Astrocyte of the hippocampus (primary cell): ENCODE measurements at regions not wholly inside any gene's neighbourhood (a gene's known extent, or its start where the extent isn't known, plus 50 kb on each side); places are given as distances from the start of the nearest gene placed in this dataset.

Experiments
- DNase-seq: peaks from one replicate; pipeline ENCODE4 v3.0.0; 2011; ENCODE audit warnings: low read depth, low spot score

GRCh38 chr5:91283899-91284298 is 99.2 kb downstream of the ARRDC3 start:
- DNase-seq, result peak; percentile 75

- DNase-seq, result no peak
Observed at GRCh38 chr5:91283326-91283725, 99.8 kb downstream of the ARRDC3 start.

- DNase-seq, result no peak
Observed at GRCh38 chr5:91282210-91282609, 100.9 kb downstream of the ARRDC3 start.

GRCh38 chr5:91281401-91281800 is 101.7 kb downstream of the ARRDC3 start:
- peak; percentile 87 for DNase-seq

- DNase-seq, result peak; percentile 99
Observed at GRCh38 chr5:91280362-91281269, 102.5 kb downstream of the ARRDC3 start.

- no peak for DNase-seq
Observed at GRCh38 chr5:91277840-91278239, 105.3 kb downstream of the ARRDC3 start.

- DNase-seq, result no peak
Observed at GRCh38 chr5:91277093-91277626, 106.0 kb downstream of the ARRDC3 start.

- peak; percentile 45 for DNase-seq
Observed at GRCh38 chr5:91272858-91273257, 110.3 kb downstream of the ARRDC3 start.

GRCh38 chr5:91271999-91272398 is 111.1 kb downstream of the ARRDC3 start:
- no peak for DNase-seq

- no peak for DNase-seq
Observed at GRCh38 chr5:91269198-91269597, 113.9 kb downstream of the ARRDC3 start.

GRCh38 chr5:91266184-91266705 is 116.9 kb downstream of the ARRDC3 start:
- DNase-seq, result peak; percentile 65

- DNase-seq, result no peak
Observed at GRCh38 chr5:91264311-91265051, 118.6 kb downstream of the ARRDC3 start.

GRCh38 chr5:91263898-91264297 is 119.2 kb downstream of the ARRDC3 start:
- no peak for DNase-seq

GRCh38 chr5:91257301-91257700 is 125.8 kb downstream of the ARRDC3 start:
- no peak for DNase-seq

- no peak for DNase-seq
Observed at GRCh38 chr5:91256142-91256524, 127.0 kb downstream of the ARRDC3 start.

- DNase-seq, result no peak
Observed at GRCh38 chr5:91255396-91256141, 127.5 kb downstream of the ARRDC3 start.

- no peak for DNase-seq
Observed at GRCh38 chr5:91252916-91253315, 130.2 kb downstream of the ARRDC3 start.

- no peak for DNase-seq
Observed at GRCh38 chr5:91245871-91246270, 137.2 kb downstream of the ARRDC3 start.

- no peak for DNase-seq
Observed at GRCh38 chr5:91245074-91245452, 138.1 kb downstream of the ARRDC3 start.

- no peak for DNase-seq
Observed at GRCh38 chr5:91244380-91245073, 138.6 kb downstream of the ARRDC3 start.

GRCh38 chr5:91243852-91244251 is 139.3 kb downstream of the ARRDC3 start:
- DNase-seq, result no peak
